ENCODE measurements at regions not wholly inside any gene's neighbourhood (a gene's known extent, or its start where the extent isn't known, plus 50 kb on each side); places are given as distances from the start of the nearest gene placed in this dataset.

DNA sequence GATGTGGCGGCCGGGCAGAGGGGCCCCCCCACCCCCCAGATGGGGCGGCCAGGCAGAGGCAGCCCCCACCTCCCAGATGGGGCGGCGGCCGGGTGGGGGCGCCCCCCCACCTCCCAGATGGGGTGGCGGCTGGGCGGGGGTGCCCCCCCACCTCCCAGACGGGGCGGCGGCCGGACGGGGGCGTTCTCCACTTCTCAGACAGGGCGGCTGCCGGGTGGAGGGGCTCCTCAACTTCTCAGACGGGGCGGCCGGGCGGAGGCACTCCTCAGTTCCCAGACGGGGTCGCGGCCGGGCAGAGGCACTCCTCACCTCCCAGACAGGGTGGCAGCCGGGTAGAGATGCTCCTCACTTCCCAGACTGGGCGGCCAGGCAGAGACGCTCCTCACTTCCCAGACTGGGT lies 469.8 kb downstream of the PCNX1 start (continued):
- TF ChIP-seq, protein P1, sequence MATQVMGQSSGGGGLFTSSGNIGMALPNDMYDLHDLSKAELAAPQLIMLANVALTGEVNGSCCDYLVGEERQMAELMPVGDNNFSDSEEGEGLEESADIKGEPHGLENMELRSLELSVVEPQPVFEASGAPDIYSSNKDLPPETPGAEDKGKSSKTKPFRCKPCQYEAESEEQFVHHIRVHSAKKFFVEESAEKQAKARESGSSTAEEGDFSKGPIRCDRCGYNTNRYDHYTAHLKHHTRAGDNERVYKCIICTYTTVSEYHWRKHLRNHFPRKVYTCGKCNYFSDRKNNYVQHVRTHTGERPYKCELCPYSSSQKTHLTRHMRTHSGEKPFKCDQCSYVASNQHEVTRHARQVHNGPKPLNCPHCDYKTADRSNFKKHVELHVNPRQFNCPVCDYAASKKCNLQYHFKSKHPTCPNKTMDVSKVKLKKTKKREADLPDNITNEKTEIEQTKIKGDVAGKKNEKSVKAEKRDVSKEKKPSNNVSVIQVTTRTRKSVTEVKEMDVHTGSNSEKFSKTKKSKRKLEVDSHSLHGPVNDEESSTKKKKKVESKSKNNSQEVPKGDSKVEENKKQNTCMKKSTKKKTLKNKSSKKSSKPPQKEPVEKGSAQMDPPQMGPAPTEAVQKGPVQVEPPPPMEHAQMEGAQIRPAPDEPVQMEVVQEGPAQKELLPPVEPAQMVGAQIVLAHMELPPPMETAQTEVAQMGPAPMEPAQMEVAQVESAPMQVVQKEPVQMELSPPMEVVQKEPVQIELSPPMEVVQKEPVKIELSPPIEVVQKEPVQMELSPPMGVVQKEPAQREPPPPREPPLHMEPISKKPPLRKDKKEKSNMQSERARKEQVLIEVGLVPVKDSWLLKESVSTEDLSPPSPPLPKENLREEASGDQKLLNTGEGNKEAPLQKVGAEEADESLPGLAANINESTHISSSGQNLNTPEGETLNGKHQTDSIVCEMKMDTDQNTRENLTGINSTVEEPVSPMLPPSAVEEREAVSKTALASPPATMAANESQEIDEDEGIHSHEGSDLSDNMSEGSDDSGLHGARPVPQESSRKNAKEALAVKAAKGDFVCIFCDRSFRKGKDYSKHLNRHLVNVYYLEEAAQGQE (IDR thresholded peaks at IDR 0.05; ENCODE audit: borderline replicate concordance) = no peak

DNA sequence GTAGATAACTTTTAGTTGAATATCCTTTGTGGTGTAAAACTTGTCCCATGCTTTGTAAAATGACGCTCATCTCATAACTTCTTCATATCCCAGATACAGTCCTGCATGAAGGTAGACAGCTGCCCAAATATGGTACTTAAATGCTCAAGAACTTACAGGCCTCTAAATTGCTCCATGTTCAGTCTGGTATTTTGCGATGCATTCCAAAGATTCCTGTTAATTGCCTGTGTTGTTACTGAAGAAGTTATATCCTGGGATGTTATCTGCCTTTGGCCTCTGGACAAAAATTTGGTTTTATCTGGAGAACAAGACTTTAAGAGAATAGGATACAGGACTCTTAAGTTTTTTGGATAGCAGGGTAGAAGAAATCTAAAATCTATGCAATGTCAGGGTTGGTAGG lies 473.0 kb downstream of the PCNX1 start:
- H3K79me2 ChIP-seq (replicated peaks; ENCODE audit: insufficient read depth, low read length) = no peaks in the 10 kb centered on the region
- no peak overlapping the region for H2AFZ ChIP-seq (ENCODE audit: low read depth, low read length)
- no peaks in the 10 kb centered on the region for H3K9me3 ChIP-seq (ENCODE audit: low read length)
- no peak overlapping the region for H3K9ac ChIP-seq (ENCODE audit: low read length)
- no peaks in the 10 kb centered on the region for H3K9me2 ChIP-seq (ENCODE audit: insufficient read depth, low read length)
- no peaks in the 10 kb centered on the region for H3F3A ChIP-seq (ENCODE audit: insufficient read depth, low read length, poor library complexity, severe bottlenecking)
- TF ChIP-seq EZH2 (IDR thresholded peaks at IDR 0.05; ENCODE audit: borderline replicate concordance, insufficient read depth, low read length, poor library complexity, severe bottlenecking) = no peak
- no peak for TF ChIP-seq SMC3 (conservative IDR thresholded peaks at IDR 0.05; ENCODE audit: poor library complexity)
- no peak overlapping the region for H3K27ac ChIP-seq (ENCODE audit: low read length)
- H3K27me3 ChIP-seq (ENCODE audit: insufficient read depth, low read depth, low read length) = no peaks in the 10 kb centered on the region
- H3K4me2 ChIP-seq (ENCODE audit: low read length) = no peak overlapping the region
- no peaks in the 10 kb centered on the region for H4K20me1 ChIP-seq (ENCODE audit: insufficient read depth)
- no peak overlapping the region for H3K4me3 ChIP-seq (ENCODE audit: low read length)
- no peaks in the 10 kb centered on the region for H3K36me3 ChIP-seq (ENCODE audit: insufficient read depth, low read length)

DNA sequence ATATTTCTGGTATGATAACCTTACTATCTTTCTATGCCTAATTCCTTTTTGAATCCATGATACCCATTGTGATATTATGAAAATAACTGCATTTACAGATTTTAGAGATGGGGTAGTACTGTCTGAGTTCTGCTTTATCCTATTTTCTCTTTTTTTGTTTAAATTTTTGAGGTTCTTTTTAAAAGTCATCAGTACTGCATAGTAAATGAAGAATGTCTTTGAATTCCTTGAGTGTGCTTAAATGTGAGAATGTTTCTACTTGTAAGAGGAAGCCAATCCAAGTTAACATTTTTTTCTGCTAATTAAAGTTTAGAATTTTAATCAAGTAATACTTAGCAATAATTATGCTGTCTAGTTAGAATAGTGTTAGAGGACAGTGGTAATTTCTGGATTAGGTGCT lies 474.6 kb downstream of the PCNX1 start:
- H3K36me3 ChIP-seq (ENCODE audit: insufficient read depth, low read length) = no peaks in the 10 kb centered on the region
- H2AFZ ChIP-seq (ENCODE audit: low read depth, low read length) = no peak overlapping the region
- H3K4me2 ChIP-seq (ENCODE audit: low read length) = no peak overlapping the region
- H3K27me3 ChIP-seq (ENCODE audit: insufficient read depth, low read depth, low read length) = no peaks in the 10 kb centered on the region
- TF ChIP-seq EP300 (conservative IDR thresholded peaks at IDR 0.05; ENCODE audit: poor library complexity, severe bottlenecking) = no peak
- no peak for TF ChIP-seq POLR2AphosphoS5 (IDR thresholded peaks at IDR 0.05)
- TF ChIP-seq CTCF (IDR thresholded peaks at IDR 0.05; ENCODE audit: poor library complexity, severe bottlenecking) = no peak
- no peak for TF ChIP-seq RAD21 (conservative IDR thresholded peaks at IDR 0.05)
- TF ChIP-seq TAF1 (IDR thresholded peaks at IDR 0.05; ENCODE audit: low read depth) = no peak
- no peak for TF ChIP-seq EZH2 (IDR thresholded peaks at IDR 0.05; ENCODE audit: borderline replicate concordance, insufficient read depth, low read length, poor library complexity, severe bottlenecking)
- TF ChIP-seq, protein P1 (IDR thresholded peaks at IDR 0.05; ENCODE audit: borderline replicate concordance) = no peak
- no peak for TF ChIP-seq SMC3 (conservative IDR thresholded peaks at IDR 0.05; ENCODE audit: poor library complexity)
- no peak for TF ChIP-seq MXI1 (conservative IDR thresholded peaks at IDR 0.05; ENCODE audit: poor library complexity, severe bottlenecking)
- no peaks in the 10 kb centered on the region for H4K20me1 ChIP-seq (ENCODE audit: insufficient read depth)
- H3K9ac ChIP-seq (ENCODE audit: low read length) = no peak overlapping the region
- no peak overlapping the region for H3K4me3 ChIP-seq (ENCODE audit: low read length)
- no peaks in the 10 kb centered on the region for H3F3A ChIP-seq (ENCODE audit: insufficient read depth, low read length, poor library complexity, severe bottlenecking)
- no peak overlapping the region for H3K27ac ChIP-seq (ENCODE audit: low read length)
- H3K79me2 ChIP-seq (replicated peaks; ENCODE audit: insufficient read depth, low read length) = no peaks in the 10 kb centered on the region
- no peaks in the 10 kb centered on the region for H3K9me3 ChIP-seq (ENCODE audit: low read length)
- no peaks in the 10 kb centered on the region for H3K9me2 ChIP-seq (ENCODE audit: insufficient read depth, low read length)
